ENCODE measurements at regions not wholly inside any gene's neighbourhood (a gene's known extent, or its start where the extent isn't known, plus 50 kb on each side); places are given as distances from the start of the nearest gene placed in this dataset.

GRCh38 chr9:105083256-105083655 is 155.3 kb upstream of the ABCA1 start:
- 59 to 64% methylated on average over 2 of the region's 2 CpGs for WGBS, 2 donors
- Histone ChIP-seq H3K27ac (no peak overlapping the region), H3K4me1 (no peaks in the 10 kb centered on the region), H3K4me3 (no peak overlapping the region), H3K9me3 (peaks cover 0 to 7% (median 0%) of the 10 kb centered on the region in 11 donors), H3K27me3 (no peaks in the 10 kb centered on the region), H3K36me3 (no peaks in the 10 kb centered on the region)
- intact Hi-C loops (cut with DNase I) = no loop called here
- ATAC-seq (no peak), DNase-seq (no peak)
- TF ChIP-seq CTCF (IDR thresholded peaks at IDR 0.05) = no peak

- TF ChIP-seq CTCF (IDR thresholded peaks at IDR 0.05) = no peak
- ATAC-seq = no peak
- intact Hi-C loops (cut with DNase I) = no loop called here
- Histone ChIP-seq H3K36me3 (no peaks in the 10 kb centered on the region), H3K9me3 (peaks cover 0 to 16% (median 0%) of the 10 kb centered on the region in 11 donors), H3K27me3 (no peaks in the 10 kb centered on the region), H3K4me3 (no peak overlapping the region), H3K4me1 (no peaks in the 10 kb centered on the region), H3K27ac (no peak overlapping the region)
- 75% methylated on average over 4 of the region's 4 CpGs for WGBS, 2 donors
- no peak for DNase-seq
Observed at GRCh38 chr9:105087910-105088898, 156.2 kb upstream of the SLC44A1 start.

GRCh38 chr9:105089874-105090273 is 154.6 kb upstream of the SLC44A1 start:
- Histone ChIP-seq H3K36me3 (no peaks in the 10 kb centered on the region), H3K4me1 (no peaks in the 10 kb centered on the region), H3K9me3 (peaks cover 0 to 16% (median 0%) of the 10 kb centered on the region in 11 donors), H3K27ac (no peak overlapping the region), H3K4me3 (no peak overlapping the region), H3K27me3 (no peaks in the 10 kb centered on the region)
- DNase-seq = no peak
- peak in 1 of 8 donors; percentile 7 for ATAC-seq
- intact Hi-C loops (cut with DNase I) = no loop called here
- TF ChIP-seq CTCF (IDR thresholded peaks at IDR 0.05) = no peak
- 77 to 79% methylated on average over 5 of the region's 5 CpGs for WGBS, 2 donors

- Histone ChIP-seq H3K4me1 (no peaks in the 10 kb centered on the region), H3K27me3 (no peaks in the 10 kb centered on the region), H3K27ac (no peak overlapping the region), H3K36me3 (no peaks in the 10 kb centered on the region), H3K4me3 (no peak overlapping the region), H3K9me3 (peaks cover 0 to 8% (median 0%) of the 10 kb centered on the region in 11 donors)
- intact Hi-C loops (cut with DNase I) = no loop called here
- DNase-seq (no peak), ATAC-seq (no peak)
- no peak for TF ChIP-seq CTCF (IDR thresholded peaks at IDR 0.05)
- WGBS, 2 donors = 59 to 77% methylated on average over 4 of the region's 4 CpGs
Observed at GRCh38 chr9:105091004-105091640, 153.3 kb upstream of the SLC44A1 start.
